GM10248 (cell line): ENCODE measurements at regions not wholly inside any gene's neighbourhood (a gene's known extent, or its start where the extent isn't known, plus 50 kb on each side); places are given as distances from the start of the nearest gene placed in this dataset.

ENCODE experiments used
- CTCF ChIA-PET: fragments of 300-600 bp; sonication (Branson Sonifier 250); formaldehyde crosslinking; extraction: SDS; loops from one replicate; lab custom pipeline; 2021; ENCODE audit warnings: antibody characterized with exemption; lab: Yijun Ruan, JAX
- POLR2A ChIA-PET: fragments of 350-650 bp; sonication (Branson Sonifier 250); formaldehyde crosslinking; extraction: SDS; loops from one replicate; lab custom pipeline; 2020; ENCODE audit warnings: antibody characterized with exemption; lab: Yijun Ruan, JAX
- DNase-seq: peaks from one replicate; pipeline ENCODE4 v3.0.0; 2012; ENCODE audit errors: extremely low spot score
- TF ChIP-seq, protein P1 (sequence below): IDR thresholded peaks from 2 replicates; pipeline ENCODE4 v1.5.1; 2012; ENCODE audit warnings: mild to moderate bottlenecking, low read depth; ENCODE audit errors: extremely low read depth, missing control alignments, control extremely low read depth

DNA sequence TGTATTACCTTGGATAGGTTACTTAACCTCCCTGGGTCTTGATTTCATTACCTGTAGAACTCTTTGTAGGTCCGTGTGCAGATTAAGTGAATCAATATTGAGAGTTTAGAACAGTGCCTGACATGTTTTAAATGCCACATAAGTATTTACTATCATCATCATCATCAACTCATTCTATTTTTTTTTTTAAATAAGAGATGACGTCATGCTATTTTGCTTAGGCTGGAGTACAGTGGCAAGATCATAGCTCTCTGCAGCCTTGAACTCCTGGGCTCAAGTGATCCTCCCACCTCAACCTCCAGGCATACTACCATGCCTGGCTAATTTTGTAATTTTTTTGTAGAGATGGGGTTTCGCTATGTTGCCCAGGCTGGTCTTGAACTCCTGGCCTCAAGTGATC is 132.0 kb upstream of the FZD8 start:
- ChIA-PET CTCF (no interaction called here), POLR2A (no interaction called here)
- no peak for DNase-seq
- TF ChIP-seq, protein P1, sequence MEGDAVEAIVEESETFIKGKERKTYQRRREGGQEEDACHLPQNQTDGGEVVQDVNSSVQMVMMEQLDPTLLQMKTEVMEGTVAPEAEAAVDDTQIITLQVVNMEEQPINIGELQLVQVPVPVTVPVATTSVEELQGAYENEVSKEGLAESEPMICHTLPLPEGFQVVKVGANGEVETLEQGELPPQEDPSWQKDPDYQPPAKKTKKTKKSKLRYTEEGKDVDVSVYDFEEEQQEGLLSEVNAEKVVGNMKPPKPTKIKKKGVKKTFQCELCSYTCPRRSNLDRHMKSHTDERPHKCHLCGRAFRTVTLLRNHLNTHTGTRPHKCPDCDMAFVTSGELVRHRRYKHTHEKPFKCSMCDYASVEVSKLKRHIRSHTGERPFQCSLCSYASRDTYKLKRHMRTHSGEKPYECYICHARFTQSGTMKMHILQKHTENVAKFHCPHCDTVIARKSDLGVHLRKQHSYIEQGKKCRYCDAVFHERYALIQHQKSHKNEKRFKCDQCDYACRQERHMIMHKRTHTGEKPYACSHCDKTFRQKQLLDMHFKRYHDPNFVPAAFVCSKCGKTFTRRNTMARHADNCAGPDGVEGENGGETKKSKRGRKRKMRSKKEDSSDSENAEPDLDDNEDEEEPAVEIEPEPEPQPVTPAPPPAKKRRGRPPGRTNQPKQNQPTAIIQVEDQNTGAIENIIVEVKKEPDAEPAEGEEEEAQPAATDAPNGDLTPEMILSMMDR, result no peak

DNA sequence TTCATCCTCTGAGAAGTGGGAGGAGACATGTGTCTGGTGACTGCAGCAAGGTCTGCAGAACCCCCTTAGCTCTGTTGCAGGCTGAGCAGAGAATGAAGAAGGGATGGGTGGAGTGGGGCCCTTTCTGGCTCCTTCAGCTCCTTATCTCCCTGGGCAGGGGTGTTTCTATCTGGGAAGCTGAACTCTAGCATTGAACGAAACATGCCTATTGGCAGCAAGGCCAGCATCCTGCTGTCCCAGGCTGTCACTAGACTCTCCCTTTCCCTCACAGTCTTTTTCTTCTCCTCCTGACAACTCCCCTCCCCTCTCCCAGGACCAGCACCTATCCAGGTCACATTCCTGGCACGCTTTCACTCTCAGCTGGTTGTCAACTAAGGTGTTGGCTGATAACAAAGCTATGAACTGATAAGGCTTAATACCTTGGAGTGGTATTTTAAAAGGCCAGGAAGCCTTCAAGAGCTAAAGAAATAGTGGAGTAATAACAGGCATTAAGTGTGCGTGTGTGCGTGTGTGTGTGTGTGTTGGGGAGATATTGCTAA is 128.8 kb upstream of the FZD8 start:
- DNase-seq, result no peak
- POLR2A ChIA-PET, result no interaction called here
- CTCF ChIA-PET, result interaction anchor here (1.5 to 1.9 kb wide), 2 partner anchors 13 to 27 kb away, joined by 4 to 6 read pairs; no protein-coding TSS in a partner anchor
- TF ChIP-seq, protein P1, result no peak

DNA sequence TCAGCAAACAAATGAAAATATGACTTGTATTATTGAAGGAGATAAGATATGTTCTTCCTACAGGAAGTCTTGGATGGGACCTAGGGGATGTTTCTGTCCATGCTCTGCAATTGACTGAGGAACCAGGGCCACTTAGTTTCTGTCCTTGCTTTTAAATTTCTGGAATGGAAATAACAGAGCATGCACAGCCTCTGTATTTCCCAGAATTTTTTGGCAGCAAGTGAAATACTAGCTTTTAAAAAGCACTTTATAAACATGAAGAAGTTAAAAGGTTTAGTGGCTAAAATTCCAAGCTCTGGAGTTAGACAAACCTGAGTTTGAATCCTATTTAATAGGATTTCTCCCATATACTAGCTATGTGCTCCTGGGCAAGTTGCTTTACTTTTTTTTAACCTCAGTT is 127.7 kb upstream of the FZD8 start:
- TF ChIP-seq, protein P1, result no peak
- CTCF ChIA-PET, result interaction anchor here (1.0 to 1.9 kb wide), 4 partner anchors 9 to 26 kb away, joined by 3 to 6 read pairs (median 4); no protein-coding TSS in a partner anchor
- POLR2A ChIA-PET, result no interaction called here
- no peak for DNase-seq

DNA sequence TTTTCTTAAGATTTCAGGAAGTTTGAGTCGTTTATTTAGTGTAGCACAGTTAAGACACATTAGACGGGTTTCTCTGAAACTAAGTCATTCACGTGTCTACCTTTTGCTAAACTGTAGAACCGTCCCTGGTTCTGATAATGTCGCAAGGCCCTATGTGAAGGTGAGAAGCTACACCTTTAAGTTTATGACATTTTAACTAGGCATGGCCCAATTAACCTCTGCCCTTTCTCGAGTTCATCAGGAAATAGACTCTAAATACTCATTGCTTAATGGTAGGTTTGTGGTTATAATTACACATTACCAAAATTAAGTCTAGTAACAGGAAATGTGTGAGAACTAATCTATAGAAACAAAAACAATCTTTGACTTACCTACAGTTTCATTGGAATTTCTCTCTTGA is 126.6 kb upstream of the FZD8 start:
- DNase-seq, result no peak
- TF ChIP-seq, protein P1, result no peak
- ChIA-PET CTCF (interaction anchor here (1.2 to 1.5 kb wide), 2 partner anchors 12 to 21 kb away, joined by 3 read pairs; no protein-coding TSS in a partner anchor), POLR2A (no interaction called here)

DNA sequence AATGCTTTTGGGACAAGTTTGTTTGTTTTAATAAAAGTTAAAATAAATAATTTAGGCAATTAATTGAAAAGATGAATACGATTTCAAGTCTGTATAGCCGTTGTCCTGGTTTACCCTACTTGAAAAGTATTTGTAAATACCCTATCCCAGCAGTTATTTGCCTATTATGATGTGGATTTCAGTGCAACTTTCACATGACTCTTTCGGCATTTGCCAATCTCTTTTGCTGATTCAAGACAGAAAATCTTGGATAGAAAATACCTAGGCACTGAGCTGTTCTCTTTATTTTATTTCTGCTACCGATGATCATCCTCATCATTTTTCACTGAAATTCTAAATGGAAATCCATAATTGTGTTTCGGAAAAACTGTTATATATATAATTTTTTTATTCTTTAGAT is 125.9 kb upstream of the FZD8 start:
- ChIA-PET POLR2A (no interaction called here), CTCF (interaction anchor here (0.7 to 1.5 kb wide), 3 partner anchors 13 to 23 kb away, joined by 3 read pairs; no protein-coding TSS in a partner anchor)
- TF ChIP-seq, protein P1, result no peak
- no peak for DNase-seq

DNA sequence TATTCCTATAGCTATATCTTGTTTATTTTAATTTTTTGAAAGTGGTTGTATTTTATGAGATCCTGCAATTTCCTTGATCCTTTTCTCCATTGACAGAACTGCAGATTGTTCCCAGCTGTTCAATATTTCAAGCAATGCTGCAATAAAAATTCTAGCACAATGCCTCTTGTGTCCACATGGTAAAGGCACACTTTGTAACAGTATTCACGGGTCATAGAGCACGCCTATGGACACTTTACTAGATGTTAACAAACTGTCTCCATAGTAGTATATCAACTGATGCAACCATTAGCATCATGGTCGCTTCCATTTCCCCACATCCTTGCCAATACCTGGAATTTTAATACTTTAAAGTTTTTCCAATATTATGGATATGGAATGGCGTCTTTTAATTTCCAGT is 123.9 kb upstream of the FZD8 start:
- CTCF ChIA-PET, result no interaction called here
- DNase-seq, result no peak
- POLR2A ChIA-PET, result no interaction called here
- TF ChIP-seq, protein P1, result no peak
